ENCODE measurements at regions not wholly inside any gene's neighbourhood (a gene's known extent, or its start where the extent isn't known, plus 50 kb on each side); places are given as distances from the start of the nearest gene placed in this dataset.
A peak's percentile ranks its signal among the peaks of the same experiment; 100 is the strongest.
"Not testable (repeated sequence)": the region's sequence is repeated elsewhere in the genome, so short reads cannot be mapped to it uniquely, and the experiment has no call there.

- DNase-seq (ENCODE audit: low read depth, low spot score) = not testable (repeated sequence)
Observed at GRCh38 chr9:65396601-65397000, 111.6 kb upstream of the FOXD4L5 start.

- not testable (repeated sequence) for DNase-seq (ENCODE audit: low read depth, low spot score)
Observed at GRCh38 chr9:65395789-65396188, 110.8 kb upstream of the FOXD4L5 start.

GRCh38 chr9:65395121-65395520 lies 110.1 kb upstream of the FOXD4L5 start:
- DNase-seq (ENCODE audit: low read depth, low spot score) = not testable (repeated sequence)

- DNase-seq (ENCODE audit: low read depth, low spot score) = not testable (repeated sequence)
Observed at GRCh38 chr9:65393111-65393810, 108.3 kb upstream of the FOXD4L5 start.

GRCh38 chr9:65392611-65393010 lies 107.6 kb upstream of the FOXD4L5 start:
- not testable (repeated sequence) for DNase-seq (ENCODE audit: low read depth, low spot score)

- DNase-seq (ENCODE audit: low read depth, low spot score) = not testable (repeated sequence)
Observed at GRCh38 chr9:65389710-65390109, 104.7 kb upstream of the FOXD4L5 start.

GRCh38 chr9:65389216-65389615 lies 104.2 kb upstream of the FOXD4L5 start:
- DNase-seq (ENCODE audit: low read depth, low spot score) = not testable (repeated sequence)

- DNase-seq (ENCODE audit: low read depth, low spot score) = peak; percentile 26
Observed at GRCh38 chr9:65386699-65387098, 101.7 kb upstream of the FOXD4L5 start.

GRCh38 chr9:65386191-65386590 lies 101.2 kb upstream of the FOXD4L5 start:
- DNase-seq (ENCODE audit: low read depth, low spot score) = not testable (repeated sequence)

- not testable (repeated sequence) for DNase-seq (ENCODE audit: low read depth, low spot score)
Observed at GRCh38 chr9:65385655-65386024, 100.6 kb upstream of the FOXD4L5 start.

- not testable (repeated sequence) for DNase-seq (ENCODE audit: low read depth, low spot score)
Observed at GRCh38 chr9:65384759-65385654, 100.0 kb upstream of the FOXD4L5 start.

GRCh38 chr9:65384066-65384465 lies 99.1 kb upstream of the FOXD4L5 start:
- not testable (repeated sequence) for DNase-seq (ENCODE audit: low read depth, low spot score)

- DNase-seq (ENCODE audit: low read depth, low spot score) = not testable (repeated sequence)
Observed at GRCh38 chr9:65383646-65384045, 98.6 kb upstream of the FOXD4L5 start.

- DNase-seq (ENCODE audit: low read depth, low spot score) = not testable (repeated sequence)
Observed at GRCh38 chr9:65382701-65383318, 97.8 kb upstream of the FOXD4L5 start.

Data from smooth muscle cell of the brain vasculature (primary cell).